HCT116 (cell line): ENCODE measurements at regions not wholly inside any gene's neighbourhood (a gene's known extent, or its start where the extent isn't known, plus 50 kb on each side); places are given as distances from the start of the nearest gene placed in this dataset.

ENCODE experiments used
- ATAC-seq: fragments of 200-7000 bp; cut with Tn5 transposase; 2 replicates; pipeline ENCODE4 v1.9.1; 2020; ENCODE audit warnings: mild to moderate bottlenecking, moderate library complexity
- BruUV-seq: library from RNA; stranded (reverse); fragments of 400-500 nt; replicated peaks from 2 replicates; lab custom pipeline; 2021; lab: Mats Ljungman, UMichigan
- CTCF ChIA-PET: fragments of 300-600 bp; sonication (Branson Sonifier 250); formaldehyde crosslinking; loops from one replicate; lab custom pipeline; 2021; ENCODE audit warnings: antibody characterized with exemption; lab: Charles Lee
- POLR2A ChIA-PET: fragments of 300-600, 350-600 bp; sonication (Branson Sonifier 250); formaldehyde crosslinking; loops from one replicate; lab custom pipeline; 2021; ENCODE audit warnings: antibody characterized with exemption; lab: Charles Lee
- RAD21 ChIA-PET, 2 experiments: fragments of 300-600 bp; sonication (Branson Sonifier 250); formaldehyde crosslinking; loops; one replicate each; lab custom pipeline; 2023; ENCODE audit warnings: low total read pairs in 2 of 2; ENCODE audit not compliant: uncharacterized antibody in 2 of 2, unreplicated experiment in 2 of 2, low non-redundant PET in 1 of 2; lab: Charles Lee
- DNase-seq: peaks from one replicate; pipeline ENCODE4 v3.0.0-alpha.2; 2010; ENCODE audit warnings: low read depth, low spot score
- H2AFZ ChIP-seq: fragments of 200-600 bp; shearing (Covaris generic), sonication (generic); 2 replicates; pipeline ENCODE4 v1.6.1; 2017; ENCODE audit warnings: low read depth, mixed run types, mixed read lengths, antibody characterized with exemption, low read length; ENCODE audit not compliant: poor library complexity, severe bottlenecking
- H3K27ac ChIP-seq: 2 replicates; pipeline ENCODE4 v1.5.1; 2012; ENCODE audit warnings: low read depth, low read length
- H3K27me3 ChIP-seq: fragments of 200-600 bp; sonication (generic); 2 replicates; pipeline ENCODE4 v1.6.1; 2016; ENCODE audit warnings: mixed run types, low read length, mixed read lengths; ENCODE audit not compliant: insufficient read depth
- H3K36me3 ChIP-seq, 2 experiments: fragments of 200-500 bp in 1 of 2; fragments of 200-600 bp in 1 of 2; sonication (Bioruptor generic) in 1 of 2; sonication (generic) in 1 of 2; 2 replicates each; pipeline versions ENCODE4 v1.5.1 to v1.6.1; 2014 to 2016; ENCODE audit warnings: low read length in 2 of 2, inconsistent platforms in 1 of 2, mixed read lengths in 1 of 2, mixed run types in 1 of 2; ENCODE audit not compliant: insufficient read depth in 2 of 2, control insufficient read depth in 1 of 2
- H3K4me1 ChIP-seq, 2 experiments: fragments of 200-600 bp in 1 of 2; sonication (generic) in 1 of 2; 2 replicates each; pipeline versions ENCODE4 v1.5.1 to v1.6.1; 2012 to 2017; ENCODE audit warnings: low read length in 2 of 2, inconsistent platforms in 1 of 2, mild to moderate bottlenecking in 1 of 2, mixed read lengths in 1 of 2, mixed run types in 1 of 2, moderate library complexity in 1 of 2; ENCODE audit not compliant: insufficient read depth in 2 of 2, control insufficient read depth in 1 of 2
- H3K4me2 ChIP-seq: fragments of 200-600 bp; sonication (generic); 2 replicates; pipeline ENCODE4 v1.6.1; 2017; ENCODE audit warnings: mixed run types, low read length, mixed read lengths
- H3K4me3 ChIP-seq, 2 experiments: fragments of 200-600 bp in 1 of 2; sonication (generic) in 1 of 2; replicated peaks in 1 of 2; 2 replicates each; pipeline ENCODE4 v1.5.1; 2011 to 2016; ENCODE audit warnings: low read length in 2 of 2, control low read depth in 1 of 2, low read depth in 1 of 2, mild to moderate bottlenecking in 1 of 2, mixed read lengths in 1 of 2, mixed run types in 1 of 2
- H3K79me2 ChIP-seq: fragments of 200-600 bp; sonication (generic); 2 replicates; pipeline ENCODE4 v1.6.1; 2017; ENCODE audit warnings: mild to moderate bottlenecking, mixed run types, low read length, moderate library complexity, mixed read lengths; ENCODE audit not compliant: insufficient read depth
- H3K9ac ChIP-seq: fragments of 200-600 bp; sonication (generic); 2 replicates; pipeline ENCODE4 v1.6.1; 2016; ENCODE audit warnings: low read length, mixed read lengths
- H3K9me2 ChIP-seq: fragments of 200-600 bp; sonication (generic), shearing (Covaris generic); 2 replicates; pipeline ENCODE4 v1.6.1; 2017; ENCODE audit warnings: mixed run types, mild to moderate bottlenecking, moderate library complexity; ENCODE audit not compliant: insufficient read depth
- H3K9me3 ChIP-seq, 2 experiments: fragments of 200-500 bp in 1 of 2; fragments of 200-600 bp in 1 of 2; sonication (Bioruptor generic) in 1 of 2; sonication (generic) in 1 of 2; 2 replicates each; pipeline ENCODE4 v1.6.1; 2014 to 2017; ENCODE audit warnings: low read length in 2 of 2, mixed read lengths in 2 of 2, inconsistent platforms in 1 of 2, low read depth in 1 of 2, mild to moderate bottlenecking in 1 of 2, mixed run types in 1 of 2, moderate library complexity in 1 of 2; ENCODE audit not compliant: control insufficient read depth in 1 of 2, insufficient read depth in 1 of 2
- H4K20me1 ChIP-seq: fragments of 200-600 bp; sonication (generic), shearing (Covaris generic); 2 replicates; pipeline ENCODE4 v1.6.1; 2017; ENCODE audit warnings: mixed run types, mild to moderate bottlenecking, moderate library complexity; ENCODE audit not compliant: insufficient read depth
- CBX3 ChIP-seq: IDR thresholded peaks from 2 replicates; pipeline ENCODE4 v1.6.1; 2012; ENCODE audit warnings: low read depth
- CEBPB ChIP-seq: IDR thresholded peaks from 2 replicates; pipeline ENCODE4 v1.6.1; 2012; ENCODE audit warnings: low read depth
- CTCF ChIP-seq, 3 experiments: fragments of 200-600 bp in 1 of 3; sonication (generic) in 1 of 3; IDR thresholded peaks in 2 of 3; conservative IDR thresholded peaks in 1 of 3; 2 replicates each; pipeline ENCODE4 v1.5.1; 2012 to 2017; ENCODE audit warnings: low read depth in 2 of 3, low read length in 2 of 3, antibody characterized with exemption in 1 of 3, borderline replicate concordance in 1 of 3, control low read depth in 1 of 3, mild to moderate bottlenecking in 1 of 3, mixed read lengths in 1 of 3, mixed run types in 1 of 3, moderate library complexity in 1 of 3; ENCODE audit not compliant: insufficient read depth in 1 of 3
- EZH2 ChIP-seq: fragments of 200-600 bp; sonication (generic); IDR thresholded peaks from 2 replicates; pipeline ENCODE4 v1.6.1; 2017; ENCODE audit warnings: antibody characterized with exemption, mixed run types
- EZH2phosphoT487 ChIP-seq: fragments of 200-600 bp; IDR thresholded peaks from 2 replicates; pipeline ENCODE4 v1.6.1; 2018; ENCODE audit warnings: antibody characterized with exemption, borderline replicate concordance
- FOSL1 ChIP-seq: IDR thresholded peaks from 2 replicates; pipeline ENCODE4 v1.6.1; 2012; ENCODE audit warnings: low read depth
- JUND ChIP-seq: IDR thresholded peaks from 2 replicates; pipeline ENCODE4 v1.6.1; 2012
- MAX ChIP-seq: IDR thresholded peaks from 2 replicates; pipeline ENCODE4 v1.6.1; 2012
- SRF ChIP-seq: IDR thresholded peaks from 2 replicates; pipeline ENCODE4 v1.6.1; 2012; ENCODE audit warnings: low read depth
- TCF7L2 ChIP-seq: IDR thresholded peaks from 2 replicates; pipeline ENCODE4 v1.7.0; 2011; ENCODE audit warnings: borderline replicate concordance, inconsistent platforms; ENCODE audit not compliant: insufficient read depth, insufficient read length; ENCODE audit errors: extremely low read depth
- YY1 ChIP-seq: IDR thresholded peaks from 2 replicates; pipeline ENCODE4 v1.6.1; 2011; ENCODE audit warnings: low read length, low read depth, moderate library complexity, mild to moderate bottlenecking; ENCODE audit not compliant: insufficient replicate concordance; ENCODE audit errors: extremely low read depth
- ZFX ChIP-seq: fragments of 450-650 bp; IDR thresholded peaks from 2 replicates; pipeline ENCODE4 v1.6.1; 2017
- intact Hi-C: fragments of 100-400 bp; cut with micrococcal nuclease; formaldehyde crosslinking; loops from 2 replicates; pipeline ENCODE4 v1.10.0; 2022
- TF ChIP-seq, protein P1 (sequence below): IDR thresholded peaks from 2 replicates; pipeline ENCODE4 v1.6.1; 2012

DNA sequence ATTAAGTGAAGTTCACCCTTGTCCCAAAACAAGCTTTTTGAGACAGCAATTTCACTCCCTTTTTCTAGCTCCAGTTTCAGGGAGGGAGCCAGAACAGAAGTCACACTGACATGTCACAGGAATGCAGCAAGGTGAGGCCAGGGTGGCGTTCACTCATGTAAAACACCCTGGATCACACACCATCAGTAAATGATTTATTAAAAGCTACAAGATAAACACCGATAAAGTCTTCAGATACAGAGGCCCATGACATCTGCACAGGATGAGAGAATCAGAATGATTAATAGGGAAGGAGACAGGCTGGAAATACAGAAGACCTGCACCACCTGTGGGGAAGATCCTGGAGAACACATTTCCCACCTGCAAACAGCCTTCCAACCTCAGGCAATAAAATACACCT lies 77.5 kb upstream of the DYNLRB2 start:
- ChIA-PET RAD21 (no interaction called here), POLR2A (no interaction called here), CTCF (no interaction called here)
- Histone ChIP-seq H3K4me2 (no peak overlapping the region), H3K9me3 (peaks cover 0 to 5% of the 10 kb centered on the region in 2 experiments; a peak in 2 of 4 replicates), H3K27ac (no peak overlapping the region), H3K4me3 (no peak overlapping the region), H3K9me2 (no peaks in the 10 kb centered on the region), H3K36me3 (no peaks in the 10 kb centered on the region), H3K27me3 (no peaks in the 10 kb centered on the region), H3K9ac (no peak overlapping the region), H2AFZ (no peak overlapping the region), H3K4me1 (no peaks in the 10 kb centered on the region), H4K20me1 (no peaks in the 10 kb centered on the region), H3K79me2 (no peaks in the 10 kb centered on the region)
- ATAC-seq (no peak), DNase-seq (no peak)
- no TSS peak for BruUV-seq
- no peak for TF ChIP-seq YY1
- no peak for TF ChIP-seq CTCF (IDR thresholded peaks at IDR 0.05 in 2 of 3, conservative IDR thresholded peaks at IDR 0.05 in 1 of 3; ENCODE audit: borderline replicate concordance in 1 of 3, insufficient read depth in 1 of 3, low read depth in 2 of 3, low read length in 2 of 3)
- TF ChIP-seq ZFX = no peak
- no peak for TF ChIP-seq EZH2phosphoT487
- no peak for TF ChIP-seq EZH2
- TF ChIP-seq MAX = no peak
- TF ChIP-seq TCF7L2 = no peak
- intact Hi-C loops = loop anchor here (10.0 kb wide), 1 partner anchor 1539 kb away; no protein-coding TSS in a partner anchor

- H3K4me2 ChIP-seq = no peak overlapping the region
- DNase-seq (no peak), ATAC-seq (no peak)
- ChIA-PET POLR2A (no interaction called here), RAD21 (no interaction called here), CTCF (no interaction called here)
- H3K27ac ChIP-seq = no peak overlapping the region
- no peaks in the 10 kb centered on the region for H3K4me1 ChIP-seq
- no TSS peak for BruUV-seq
- intact Hi-C loops = loop anchor here (10.0 kb wide), 1 partner anchor 1538 kb away; no protein-coding TSS in a partner anchor
- no peak overlapping the region for H2AFZ ChIP-seq
- H3K9ac ChIP-seq = no peak overlapping the region
- H3K27me3 ChIP-seq = no peaks in the 10 kb centered on the region
- no peaks in the 10 kb centered on the region for H3K36me3 ChIP-seq
- H4K20me1 ChIP-seq = no peaks in the 10 kb centered on the region
- H3K9me3 ChIP-seq = peaks cover 0 to 3% of the 10 kb centered on the region in 2 experiments; a peak in 2 of 4 replicates
- no peaks in the 10 kb centered on the region for H3K79me2 ChIP-seq
- no peak overlapping the region for H3K4me3 ChIP-seq
- no peaks in the 10 kb centered on the region for H3K9me2 ChIP-seq
- no peak for TF ChIP-seq CTCF (IDR thresholded peaks at IDR 0.05 in 2 of 3, conservative IDR thresholded peaks at IDR 0.05 in 1 of 3; ENCODE audit: borderline replicate concordance in 1 of 3, insufficient read depth in 1 of 3, low read depth in 2 of 3, low read length in 2 of 3)
- no peak for TF ChIP-seq CBX3
- TF ChIP-seq SRF = no peak
- no peak for TF ChIP-seq MAX
- TF ChIP-seq FOSL1 = no peak
- no peak for TF ChIP-seq JUND
- TF ChIP-seq, protein P1, sequence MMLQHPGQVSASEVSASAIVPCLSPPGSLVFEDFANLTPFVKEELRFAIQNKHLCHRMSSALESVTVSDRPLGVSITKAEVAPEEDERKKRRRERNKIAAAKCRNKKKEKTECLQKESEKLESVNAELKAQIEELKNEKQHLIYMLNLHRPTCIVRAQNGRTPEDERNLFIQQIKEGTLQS = no peak
- TF ChIP-seq CEBPB = no peak
These were observed 77.9 kb upstream of the DYNLRB2 start for GRCh38 chr16:80462917-80463316.
